Cardiac fibroblast (primary cell): ENCODE measurements at regions not wholly inside any gene's neighbourhood (a gene's known extent, or its start where the extent isn't known, plus 50 kb on each side); places are given as distances from the start of the nearest gene placed in this dataset.

ENCODE experiments used
- DNase-seq, 2 donors: peaks; one replicate each; pipeline versions ENCODE4 v3.0.0 to v3.0.0-alpha.2; 2010; ENCODE audit warnings: low read depth in 2 of 2
- H3K4me3 ChIP-seq, 2 donors: replicated peaks in 1 of 2; 1 replicate in 1 of 2; 2 replicates in 1 of 2; pipeline ENCODE4 v1.5.1; 2011; ENCODE audit warnings: low read depth in 2 of 2, low read length in 2 of 2, mild to moderate bottlenecking in 2 of 2, moderate library complexity in 1 of 2
- TF ChIP-seq, protein P1 (sequence below): IDR thresholded peaks from one replicate; pipeline ENCODE4 v1.5.1; 2011; ENCODE audit warnings: low read depth, mild to moderate bottlenecking, low read length, inconsistent platforms

DNA sequence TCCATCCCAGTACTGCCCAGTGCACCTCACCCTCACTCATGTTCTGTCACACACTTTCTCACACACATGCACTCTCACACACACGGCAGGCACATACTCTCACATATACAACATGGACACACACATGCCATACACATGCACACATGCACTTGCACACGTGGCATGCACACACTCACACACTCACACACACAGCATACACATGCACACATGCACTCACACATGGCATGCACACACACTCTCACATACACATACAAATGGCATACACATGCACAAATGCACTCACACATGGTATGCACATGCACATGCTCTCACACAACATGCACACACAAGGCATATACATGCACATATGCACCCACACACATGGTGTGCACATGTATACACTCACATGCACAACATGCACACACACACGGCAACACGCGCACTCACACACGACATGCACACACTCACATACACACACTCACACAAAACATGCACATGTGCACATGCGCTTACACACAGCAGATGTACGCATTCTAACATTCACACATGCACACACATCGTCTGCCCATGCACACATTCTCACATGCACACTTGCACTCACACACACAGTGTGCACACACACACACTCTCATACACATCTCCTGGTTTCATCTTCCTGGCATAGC, 131.7 kb upstream of the THBS2 start:
- TF ChIP-seq, protein P1, sequence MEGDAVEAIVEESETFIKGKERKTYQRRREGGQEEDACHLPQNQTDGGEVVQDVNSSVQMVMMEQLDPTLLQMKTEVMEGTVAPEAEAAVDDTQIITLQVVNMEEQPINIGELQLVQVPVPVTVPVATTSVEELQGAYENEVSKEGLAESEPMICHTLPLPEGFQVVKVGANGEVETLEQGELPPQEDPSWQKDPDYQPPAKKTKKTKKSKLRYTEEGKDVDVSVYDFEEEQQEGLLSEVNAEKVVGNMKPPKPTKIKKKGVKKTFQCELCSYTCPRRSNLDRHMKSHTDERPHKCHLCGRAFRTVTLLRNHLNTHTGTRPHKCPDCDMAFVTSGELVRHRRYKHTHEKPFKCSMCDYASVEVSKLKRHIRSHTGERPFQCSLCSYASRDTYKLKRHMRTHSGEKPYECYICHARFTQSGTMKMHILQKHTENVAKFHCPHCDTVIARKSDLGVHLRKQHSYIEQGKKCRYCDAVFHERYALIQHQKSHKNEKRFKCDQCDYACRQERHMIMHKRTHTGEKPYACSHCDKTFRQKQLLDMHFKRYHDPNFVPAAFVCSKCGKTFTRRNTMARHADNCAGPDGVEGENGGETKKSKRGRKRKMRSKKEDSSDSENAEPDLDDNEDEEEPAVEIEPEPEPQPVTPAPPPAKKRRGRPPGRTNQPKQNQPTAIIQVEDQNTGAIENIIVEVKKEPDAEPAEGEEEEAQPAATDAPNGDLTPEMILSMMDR = no peak
- no peak for DNase-seq
- no peak overlapping the region for H3K4me3 ChIP-seq

DNA sequence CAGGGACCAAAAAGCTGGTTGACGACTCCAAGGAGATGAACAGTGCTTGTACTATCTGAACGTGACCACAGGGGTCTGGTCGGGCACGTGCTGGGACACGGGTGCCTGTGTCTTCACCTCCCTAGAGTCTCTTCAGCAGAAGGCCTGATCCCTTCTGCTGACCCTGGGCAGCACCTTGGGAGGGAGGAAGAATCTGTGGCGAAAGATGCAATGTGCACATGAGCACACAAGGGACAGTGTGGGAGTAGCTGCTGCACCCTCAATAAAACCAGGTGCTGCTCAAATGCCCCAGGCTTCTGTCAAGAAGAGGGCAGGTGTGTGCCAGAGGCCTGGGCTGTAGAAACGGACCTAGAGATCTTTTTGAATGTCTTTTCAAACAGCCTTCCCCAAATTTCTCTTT, 130.6 kb upstream of the THBS2 start:
- no peak overlapping the region for H3K4me3 ChIP-seq
- no peak for DNase-seq
- TF ChIP-seq, protein P1 = no peak

DNA sequence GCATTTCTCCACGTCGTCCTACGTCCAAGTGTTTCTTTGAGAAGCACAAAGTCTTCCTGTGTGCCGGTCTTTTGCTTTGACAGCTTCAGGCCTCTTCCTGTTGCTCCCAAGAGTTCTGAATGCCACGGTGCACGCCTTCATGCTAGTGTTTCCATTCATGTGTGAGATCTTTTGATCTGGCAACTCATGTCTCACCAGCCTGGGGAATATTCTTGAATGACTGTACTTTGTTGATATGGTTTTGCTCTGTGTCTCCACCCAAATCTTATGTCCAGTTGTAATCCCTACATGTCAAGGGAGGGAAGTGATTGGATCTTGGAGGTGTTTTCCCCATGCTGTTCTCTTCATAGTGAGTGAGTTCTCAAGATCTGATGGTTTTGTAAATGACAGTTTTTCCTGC, 129.6 kb upstream of the THBS2 start:
- TF ChIP-seq, protein P1 = no peak
- DNase-seq = no peak
- H3K4me3 ChIP-seq = no peak overlapping the region

DNA sequence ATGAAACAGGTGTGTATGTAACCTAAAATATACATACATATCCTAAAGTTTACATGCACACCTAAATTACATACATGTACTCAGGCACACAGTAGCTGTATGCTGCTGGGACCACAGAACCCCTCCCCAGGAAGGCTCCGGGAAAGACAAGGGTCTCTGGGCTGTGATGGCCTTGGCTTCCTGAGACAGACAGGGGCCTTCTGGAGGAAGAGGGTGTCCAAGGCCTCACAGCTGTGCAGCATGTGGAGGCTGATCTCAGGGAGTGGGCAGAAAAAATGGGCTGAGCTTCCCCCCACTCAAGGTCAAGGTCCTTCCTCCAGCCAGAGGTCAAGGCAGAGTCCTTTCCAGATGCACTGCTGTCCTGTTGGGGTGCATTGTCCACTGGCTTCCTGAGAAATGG, 129.1 kb upstream of the THBS2 start:
- DNase-seq = no peak
- TF ChIP-seq, protein P1 = no peak
- H3K4me3 ChIP-seq = no peak overlapping the region

DNA sequence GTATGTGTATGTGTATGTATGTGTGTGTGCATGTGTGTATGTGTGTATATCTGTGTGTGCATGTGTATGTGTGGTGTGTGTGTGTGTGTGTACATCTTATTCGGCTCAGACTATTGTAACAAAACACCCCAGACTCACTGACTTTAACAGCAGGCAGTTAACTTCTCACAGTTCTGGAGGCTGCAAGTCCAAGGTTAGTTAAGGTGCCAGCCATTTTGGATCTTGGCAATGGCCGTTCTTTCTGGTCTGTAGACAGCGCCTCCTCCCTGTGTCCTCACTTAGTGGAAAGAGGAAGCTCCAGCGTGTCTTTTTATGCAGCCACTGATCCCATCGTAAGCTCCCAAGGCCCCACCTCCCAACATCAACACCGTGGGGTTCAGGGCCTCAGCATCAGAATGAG, 128.3 kb upstream of the THBS2 start:
- no peak for DNase-seq
- TF ChIP-seq, protein P1 = no peak
- no peak overlapping the region for H3K4me3 ChIP-seq

DNA sequence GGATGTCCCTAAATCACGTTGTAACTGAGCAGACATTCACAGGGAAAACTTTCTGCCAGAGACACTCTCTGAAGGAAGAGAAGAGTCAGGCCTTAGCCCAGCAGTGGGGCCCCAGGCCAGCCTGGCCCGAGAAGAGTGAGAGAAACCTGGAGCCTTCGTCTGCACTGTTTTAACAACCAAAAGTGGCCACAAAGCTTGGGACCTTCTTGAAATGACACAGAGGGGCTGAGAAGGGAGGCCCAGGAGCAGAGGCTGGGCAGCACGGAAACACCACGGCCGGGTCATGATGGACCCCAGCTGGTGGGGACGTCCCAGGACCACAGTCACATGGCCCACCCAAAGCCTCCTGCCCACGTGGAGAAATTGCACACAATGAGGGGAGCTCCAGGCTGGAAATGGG, 126.8 kb upstream of the THBS2 start:
- DNase-seq = no peak
- no peak overlapping the region for H3K4me3 ChIP-seq
- TF ChIP-seq, protein P1 = no peak

DNA sequence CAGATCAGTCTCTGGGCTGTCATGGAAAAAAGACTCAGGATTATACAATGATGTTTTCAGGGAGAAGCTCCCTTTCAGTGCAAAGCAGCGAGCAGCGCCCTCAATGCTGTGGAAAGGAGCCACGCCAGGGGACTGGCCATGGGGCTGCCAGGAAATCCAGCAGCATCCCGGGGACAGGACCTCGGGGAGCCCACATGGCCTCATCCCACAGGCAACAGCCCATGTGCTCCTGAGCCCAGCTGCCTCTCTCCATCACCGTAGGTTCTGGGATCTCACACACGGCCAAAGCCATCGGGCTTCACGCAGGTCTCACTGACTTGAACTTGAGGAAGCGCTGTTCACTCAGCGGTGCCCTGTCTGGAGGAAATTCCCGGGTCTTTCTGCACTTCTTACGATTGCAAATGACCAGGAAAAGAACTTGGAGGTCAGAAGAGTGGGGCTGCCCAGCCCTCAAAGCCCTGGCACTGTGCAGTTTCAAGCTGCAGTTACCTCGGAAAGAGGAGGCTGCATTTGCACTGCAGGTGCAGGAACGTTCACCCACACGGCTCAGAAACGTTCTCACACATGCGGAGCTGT, 125.9 kb upstream of the THBS2 start:
- TF ChIP-seq, protein P1 = no peak
- no peak for DNase-seq
- H3K4me3 ChIP-seq = no peak overlapping the region
